ENCODE measurements at regions not wholly inside any gene's neighbourhood (a gene's known extent, or its start where the extent isn't known, plus 50 kb on each side); places are given as distances from the start of the nearest gene placed in this dataset.

DNA sequence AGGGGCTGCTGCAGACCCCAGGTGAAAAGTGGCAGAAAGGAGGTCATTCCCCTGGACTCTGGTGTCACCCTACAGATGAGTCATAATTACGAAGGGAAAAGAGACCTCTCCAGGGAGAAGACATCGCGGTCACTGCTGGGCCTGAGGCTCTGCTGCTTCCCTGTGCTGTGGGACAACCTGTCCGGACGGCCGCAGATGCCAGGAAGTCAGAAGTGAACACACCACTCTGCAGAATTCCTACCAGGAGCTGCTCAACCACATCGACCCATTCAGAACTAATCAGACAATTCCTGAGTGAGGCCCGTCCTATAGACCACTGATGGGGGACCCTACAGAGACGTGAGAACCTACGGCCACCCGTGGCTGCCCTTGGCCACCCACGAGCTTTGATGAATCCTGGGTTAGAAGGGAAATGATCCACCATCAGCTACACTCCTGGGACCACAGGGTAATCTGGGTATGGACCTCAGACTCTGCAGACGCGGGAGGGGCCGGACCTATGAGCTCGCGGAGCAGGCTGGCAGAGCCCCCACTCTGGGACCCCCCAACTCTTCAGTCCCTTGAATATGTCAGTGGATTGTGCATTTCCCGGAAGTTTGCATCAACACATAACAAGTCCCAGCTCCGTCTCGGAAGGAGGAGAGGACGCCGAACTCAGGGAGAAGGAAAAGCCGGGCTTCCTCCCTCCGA is 636.7 kb downstream of the BRD1 start:
- no peaks in the 10 kb centered on the region for H4K20me1 ChIP-seq (ENCODE audit: control insufficient read depth, insufficient read depth, low read depth, low read length)
- H3K4me1 ChIP-seq (ENCODE audit: control insufficient read depth, low read length): no peaks in the 10 kb centered on the region
- no peak overlapping the region for H3K4me2 ChIP-seq (ENCODE audit: low read length)
- H3F3A ChIP-seq (ENCODE audit: control insufficient read depth, insufficient read depth): no peaks in the 10 kb centered on the region
- TF ChIP-seq, protein P1, sequence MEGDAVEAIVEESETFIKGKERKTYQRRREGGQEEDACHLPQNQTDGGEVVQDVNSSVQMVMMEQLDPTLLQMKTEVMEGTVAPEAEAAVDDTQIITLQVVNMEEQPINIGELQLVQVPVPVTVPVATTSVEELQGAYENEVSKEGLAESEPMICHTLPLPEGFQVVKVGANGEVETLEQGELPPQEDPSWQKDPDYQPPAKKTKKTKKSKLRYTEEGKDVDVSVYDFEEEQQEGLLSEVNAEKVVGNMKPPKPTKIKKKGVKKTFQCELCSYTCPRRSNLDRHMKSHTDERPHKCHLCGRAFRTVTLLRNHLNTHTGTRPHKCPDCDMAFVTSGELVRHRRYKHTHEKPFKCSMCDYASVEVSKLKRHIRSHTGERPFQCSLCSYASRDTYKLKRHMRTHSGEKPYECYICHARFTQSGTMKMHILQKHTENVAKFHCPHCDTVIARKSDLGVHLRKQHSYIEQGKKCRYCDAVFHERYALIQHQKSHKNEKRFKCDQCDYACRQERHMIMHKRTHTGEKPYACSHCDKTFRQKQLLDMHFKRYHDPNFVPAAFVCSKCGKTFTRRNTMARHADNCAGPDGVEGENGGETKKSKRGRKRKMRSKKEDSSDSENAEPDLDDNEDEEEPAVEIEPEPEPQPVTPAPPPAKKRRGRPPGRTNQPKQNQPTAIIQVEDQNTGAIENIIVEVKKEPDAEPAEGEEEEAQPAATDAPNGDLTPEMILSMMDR (IDR thresholded peaks at IDR 0.05; ENCODE audit: low read depth, low read length, poor library complexity, severe bottlenecking): no peak
- no peak for TF ChIP-seq EZH2phosphoT487 (IDR thresholded peaks at IDR 0.05; ENCODE audit: borderline replicate concordance, low read length)
- H3K27me3 ChIP-seq (ENCODE audit: control insufficient read depth, low read length): no peaks in the 10 kb centered on the region
- no peaks in the 10 kb centered on the region for H3K9me2 ChIP-seq (replicated peaks; ENCODE audit: control insufficient read depth, low read length)
- no peak overlapping the region for H3K4me3 ChIP-seq (ENCODE audit: low read length)
- H3K36me3 ChIP-seq (ENCODE audit: control insufficient read depth, low read length): no peaks in the 10 kb centered on the region
- no peaks in the 10 kb centered on the region for H3K9me3 ChIP-seq (ENCODE audit: control insufficient read depth, insufficient read depth, low read length)
- H3K27ac ChIP-seq (ENCODE audit: low read depth, low read length): no peak overlapping the region
- H3K79me2 ChIP-seq (ENCODE audit: control insufficient read depth, low read length): no peaks in the 10 kb centered on the region

- no peak overlapping the region for H3K27ac ChIP-seq (ENCODE audit: low read depth, low read length)
- H3K4me3 ChIP-seq (ENCODE audit: low read length): no peak overlapping the region
- no peaks in the 10 kb centered on the region for H3K36me3 ChIP-seq (ENCODE audit: control insufficient read depth, low read length)
- H3K27me3 ChIP-seq (ENCODE audit: control insufficient read depth, low read length): no peaks in the 10 kb centered on the region
- H3K4me1 ChIP-seq (ENCODE audit: control insufficient read depth, low read length): no peaks in the 10 kb centered on the region
- H3F3A ChIP-seq (ENCODE audit: control insufficient read depth, insufficient read depth): no peaks in the 10 kb centered on the region
- H3K79me2 ChIP-seq (ENCODE audit: control insufficient read depth, low read length): no peaks in the 10 kb centered on the region
- H4K20me1 ChIP-seq (ENCODE audit: control insufficient read depth, insufficient read depth, low read depth, low read length): no peaks in the 10 kb centered on the region
- TF ChIP-seq EZH2phosphoT487 (IDR thresholded peaks at IDR 0.05; ENCODE audit: borderline replicate concordance, low read length): no peak
- TF ChIP-seq, protein P1 (IDR thresholded peaks at IDR 0.05; ENCODE audit: low read depth, low read length, poor library complexity, severe bottlenecking): no peak
- H3K9me2 ChIP-seq (replicated peaks; ENCODE audit: control insufficient read depth, low read length): no peaks in the 10 kb centered on the region
- H3K4me2 ChIP-seq (ENCODE audit: low read length): no peak overlapping the region
- H3K9me3 ChIP-seq (ENCODE audit: control insufficient read depth, insufficient read depth, low read length): no peaks in the 10 kb centered on the region
Measured at GRCh38 chr22:49189871-49190270, 637.8 kb downstream of the BRD1 start.

DNA sequence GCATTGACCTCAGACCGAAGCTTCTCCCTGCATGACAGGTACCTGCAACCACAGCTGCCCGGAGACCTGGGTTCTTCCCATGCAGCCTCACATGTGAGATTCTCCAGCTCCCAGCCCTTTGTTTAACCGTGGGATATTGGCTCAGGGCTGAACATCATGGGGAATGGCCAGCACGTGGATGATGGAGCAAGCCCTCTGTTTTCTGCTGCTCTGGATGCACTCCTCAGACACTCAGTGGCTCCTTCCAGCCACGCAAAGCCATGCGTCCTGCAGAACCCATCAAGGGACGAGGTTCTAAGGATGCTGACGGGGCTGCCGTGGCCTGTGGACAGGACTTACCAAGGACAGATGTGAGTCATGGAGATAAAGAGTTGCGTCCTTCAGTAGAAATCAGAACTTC is 639.1 kb downstream of the BRD1 start:
- Histone ChIP-seq H3K9me3 (ENCODE audit: control insufficient read depth, insufficient read depth, low read length) (no peaks in the 10 kb centered on the region), H4K20me1 (ENCODE audit: control insufficient read depth, insufficient read depth, low read depth, low read length) (no peaks in the 10 kb centered on the region), H3K36me3 (ENCODE audit: control insufficient read depth, low read length) (no peaks in the 10 kb centered on the region), H3K4me3 (ENCODE audit: low read length) (no peak overlapping the region), H3K27me3 (ENCODE audit: control insufficient read depth, low read length) (no peaks in the 10 kb centered on the region), H3K79me2 (ENCODE audit: control insufficient read depth, low read length) (no peaks in the 10 kb centered on the region), H3K4me1 (ENCODE audit: control insufficient read depth, low read length) (no peaks in the 10 kb centered on the region), H3K27ac (ENCODE audit: low read depth, low read length) (no peak overlapping the region), H3K4me2 (ENCODE audit: low read length) (no peak overlapping the region), H3K9me2 (replicated peaks; ENCODE audit: control insufficient read depth, low read length) (no peaks in the 10 kb centered on the region), H3F3A (ENCODE audit: control insufficient read depth, insufficient read depth) (no peaks in the 10 kb centered on the region)
- TF ChIP-seq, protein P1 (IDR thresholded peaks at IDR 0.05; ENCODE audit: low read depth, low read length, poor library complexity, severe bottlenecking): no peak
- TF ChIP-seq EZH2phosphoT487 (IDR thresholded peaks at IDR 0.05; ENCODE audit: borderline replicate concordance, low read length): no peak
